ENCODE measurements at regions not wholly inside any gene's neighbourhood (a gene's known extent, or its start where the extent isn't known, plus 50 kb on each side); places are given as distances from the start of the nearest gene placed in this dataset.

DNA sequence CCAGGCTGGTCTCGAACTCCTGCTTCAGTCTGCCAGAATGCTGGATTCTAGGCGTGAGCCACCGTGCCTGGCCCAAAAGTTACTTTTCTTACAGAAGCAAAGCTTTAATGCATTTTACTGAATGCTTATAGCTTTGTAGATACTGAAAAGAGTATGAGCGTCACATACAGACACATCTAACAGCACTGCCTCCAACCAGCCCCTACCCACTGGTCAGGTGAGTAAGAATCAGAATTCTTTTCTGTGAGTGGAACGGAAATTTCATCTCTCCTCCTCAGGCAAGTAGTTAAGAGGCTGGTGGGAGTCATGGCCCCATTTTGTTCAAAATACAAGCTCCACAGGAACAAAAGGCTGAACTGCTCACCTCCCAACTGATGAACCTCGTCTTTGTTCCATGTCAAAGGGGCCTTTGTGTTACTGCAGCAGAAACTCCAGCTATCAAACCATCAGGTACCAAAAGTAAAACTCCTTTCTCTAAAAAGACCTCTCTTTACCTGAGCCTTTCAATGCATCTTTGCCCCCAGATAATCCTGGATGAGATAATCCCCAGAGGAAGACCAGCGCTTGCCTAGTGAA lies 92.4 kb upstream of the RPH3AL start:
- no peak for TF ChIP-seq CTCF (IDR thresholded peaks at IDR 0.05)
- no peak for TF ChIP-seq POLR2A (IDR thresholded peaks at IDR 0.05)

Data from breast epithelium (tissue), 3 donors.